Liver (tissue), 8 donors: ENCODE measurements at regions not wholly inside any gene's neighbourhood (a gene's known extent, or its start where the extent isn't known, plus 50 kb on each side); places are given as distances from the start of the nearest gene placed in this dataset.

Source experiments
- DNase-seq: peaks from one replicate; pipeline ENCODE4 v3.0.0-alpha.2; 2017; ENCODE audit warnings: low spot score
- H3K27ac ChIP-seq, 2 donors: one replicate each; pipeline ENCODE4 v1.7.0; 2013; ENCODE audit warnings: inconsistent platforms in 2 of 2, low read length in 2 of 2, control low read depth in 1 of 2, low read depth in 1 of 2, mild to moderate bottlenecking in 1 of 2
- H3K27me3 ChIP-seq, 4 donors: one replicate each; pipeline versions ENCODE4 v1.6.1 to v1.7.0; 2013; ENCODE audit warnings: low read length in 3 of 4, inconsistent platforms in 1 of 4, mild to moderate bottlenecking in 1 of 4, moderate library complexity in 1 of 4; ENCODE audit not compliant: control insufficient read depth in 4 of 4, insufficient read depth in 4 of 4
- H3K36me3 ChIP-seq, 4 donors: one replicate each; pipeline versions ENCODE4 v1.6.1 to v1.7.0; 2013; ENCODE audit warnings: low read length in 3 of 4, mild to moderate bottlenecking in 3 of 4, low read depth in 1 of 4, moderate library complexity in 1 of 4; ENCODE audit not compliant: control insufficient read depth in 4 of 4, insufficient read depth in 3 of 4
- H3K4me1 ChIP-seq, 4 donors: one replicate each; pipeline versions ENCODE4 v1.6.1 to v1.7.0; 2013; ENCODE audit warnings: low read length in 3 of 4, mild to moderate bottlenecking in 3 of 4, moderate library complexity in 1 of 4; ENCODE audit not compliant: control insufficient read depth in 4 of 4, insufficient read depth in 4 of 4
- H3K4me3 ChIP-seq, 3 donors: one replicate each; pipeline versions ENCODE4 v1.6.1 to v1.7.0; 2013; ENCODE audit warnings: low read length in 3 of 3, control low read depth in 1 of 3, low read depth in 1 of 3, mild to moderate bottlenecking in 1 of 3
- H3K9ac ChIP-seq, 2 donors: one replicate each; pipeline ENCODE4 v1.7.0; 2013; ENCODE audit warnings: low read length in 2 of 2, mild to moderate bottlenecking in 2 of 2, moderate library complexity in 2 of 2, control low read depth in 1 of 2, low read depth in 1 of 2
- H3K9me3 ChIP-seq, 4 donors: one replicate each; pipeline versions ENCODE4 v1.6.1 to v1.7.0; 2013; ENCODE audit warnings: low read length in 3 of 4; ENCODE audit not compliant: control insufficient read depth in 4 of 4
- CTCF ChIP-seq: fragments of 150-350 bp; IDR thresholded peaks from 2 replicates; pipeline ENCODE4 v1.5.1; 2017; ENCODE audit warnings: improper control_type of control experiment, low read depth, low read length; ENCODE audit not compliant: missing input control
- EGR1 ChIP-seq, 2 donors: IDR thresholded peaks; 2 replicates each; pipeline ENCODE4 v1.6.1; 2016 to 2018; ENCODE audit warnings: antibody characterized with exemption in 2 of 2, low read depth in 2 of 2
- FOXA1 ChIP-seq: IDR thresholded peaks from 2 replicates; pipeline ENCODE4 v1.6.1; 2016; ENCODE audit warnings: antibody characterized with exemption
- FOXA2 ChIP-seq: IDR thresholded peaks from 2 replicates; pipeline ENCODE4 v1.6.1; 2016; ENCODE audit warnings: antibody characterized with exemption
- GABPA ChIP-seq, 2 donors: IDR thresholded peaks in 1 of 2; conservative IDR thresholded peaks in 1 of 2; 2 replicates each; pipeline ENCODE4 v1.6.1; 2016; ENCODE audit warnings: antibody characterized with exemption in 2 of 2, mild to moderate bottlenecking in 1 of 2, moderate library complexity in 1 of 2
- HNF4A ChIP-seq, 2 donors: conservative IDR thresholded peaks; 2 replicates each; pipeline ENCODE4 v1.6.1; 2016; ENCODE audit warnings: antibody characterized with exemption in 2 of 2, mild to moderate bottlenecking in 2 of 2
- HNF4G ChIP-seq: IDR thresholded peaks from 2 replicates; pipeline ENCODE4 v1.6.1; 2016; ENCODE audit warnings: antibody characterized with exemption
- JUND ChIP-seq, 2 donors: IDR thresholded peaks; 2 replicates each; pipeline ENCODE4 v1.6.1; 2016; ENCODE audit warnings: antibody characterized with exemption in 2 of 2
- NR2F2 ChIP-seq: IDR thresholded peaks from 2 replicates; pipeline ENCODE4 v1.6.1; 2016; ENCODE audit warnings: antibody characterized with exemption
- RAD21 ChIP-seq, 2 donors: IDR thresholded peaks; 2 replicates each; pipeline ENCODE4 v1.6.1; 2016; ENCODE audit warnings: antibody characterized with exemption in 2 of 2, mild to moderate bottlenecking in 2 of 2
- RXRA ChIP-seq, 2 donors: IDR thresholded peaks; 2 replicates each; pipeline ENCODE4 v1.6.1; 2017 to 2018; ENCODE audit warnings: antibody characterized with exemption in 2 of 2, mild to moderate bottlenecking in 1 of 2
- SP1 ChIP-seq: IDR thresholded peaks from 2 replicates; pipeline ENCODE4 v1.6.1; 2018; ENCODE audit warnings: antibody characterized with exemption, mild to moderate bottlenecking
- TAF1 ChIP-seq: conservative IDR thresholded peaks from 2 replicates; pipeline ENCODE4 v1.6.1; 2016; ENCODE audit warnings: antibody characterized with exemption, mild to moderate bottlenecking
- YY1 ChIP-seq: IDR thresholded peaks from 2 replicates; pipeline ENCODE4 v1.6.1; 2016; ENCODE audit warnings: antibody characterized with exemption, mild to moderate bottlenecking
- ZBTB33 ChIP-seq: IDR thresholded peaks from 2 replicates; pipeline ENCODE4 v1.6.1; 2016; ENCODE audit warnings: antibody characterized with exemption
- WGBS: extraction: QIAGEN DNeasy Blood & Tissue Kit; methylation state at CpG from one replicate; pipeline ENCODE4 v1.1.7; 2013; 5-methylcytosine and 5-hydroxymethylcytosine counted together
- TF ChIP-seq, protein P1 (sequence below): IDR thresholded peaks from 2 replicates; pipeline ENCODE4 v1.6.1; 2016; ENCODE audit warnings: antibody characterized with exemption
- TF ChIP-seq, protein P2 (sequence below): IDR thresholded peaks from 2 replicates; pipeline ENCODE4 v1.6.1; 2016; ENCODE audit warnings: antibody characterized with exemption
- TF ChIP-seq, protein P3 (sequence below): IDR thresholded peaks from 2 replicates; pipeline ENCODE4 v1.6.1; 2016; ENCODE audit warnings: antibody characterized with exemption, mild to moderate bottlenecking
- donor health status: healthy.
- donor health status: healthy.
- donor health status: healthy.
- donor health status: healthy.
- donor health status: healthy.

DNA sequence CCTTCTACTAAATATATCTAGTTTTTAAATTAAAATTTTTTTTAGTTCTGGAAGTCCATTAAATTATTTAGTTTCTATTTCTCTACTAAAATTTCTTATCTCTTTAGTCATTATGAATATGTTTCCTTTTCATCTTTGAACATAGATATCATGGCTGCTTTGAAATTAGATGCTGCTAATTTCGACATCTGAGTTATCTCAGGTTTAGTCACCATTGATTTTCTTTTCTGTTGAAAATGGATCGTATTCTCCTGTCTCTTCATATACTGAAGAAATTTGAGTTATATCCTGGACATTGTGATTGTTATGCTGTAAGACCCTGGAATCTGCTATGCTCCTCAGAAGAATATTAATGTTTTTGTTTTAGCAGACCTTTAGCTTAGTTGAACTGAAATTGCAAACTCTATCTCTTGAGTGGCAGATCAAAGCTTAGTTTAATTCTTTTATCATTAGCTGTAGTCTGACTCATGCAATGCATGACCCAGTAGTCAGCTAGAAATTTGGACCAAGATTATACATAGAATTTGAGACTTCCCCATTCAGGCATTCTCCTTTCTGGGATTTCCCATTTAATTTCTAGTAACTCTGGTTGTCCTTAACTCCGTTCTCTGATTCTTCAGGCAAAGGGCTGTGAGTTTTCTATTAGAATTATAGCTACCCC, 439.8 kb upstream of the IL12A start:
- no peak overlapping the region for H3K4me3 ChIP-seq
- WGBS: 72% methylated on average over 3 of the region's 3 CpGs
- no peaks in the 10 kb centered on the region for H3K27me3 ChIP-seq
- no peaks in the 10 kb centered on the region for H3K36me3 ChIP-seq
- H3K9ac ChIP-seq: no peak overlapping the region
- peaks cover 0 to 6% (median 0%) of the 10 kb centered on the region in 4 donors for H3K9me3 ChIP-seq
- H3K27ac ChIP-seq: no peak overlapping the region
- TF ChIP-seq, protein P1, sequence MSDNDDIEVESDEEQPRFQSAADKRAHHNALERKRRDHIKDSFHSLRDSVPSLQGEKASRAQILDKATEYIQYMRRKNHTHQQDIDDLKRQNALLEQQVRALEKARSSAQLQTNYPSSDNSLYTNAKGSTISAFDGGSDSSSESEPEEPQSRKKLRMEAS: no peak
- no peak for TF ChIP-seq FOXA1
- TF ChIP-seq HNF4G: no peak
- TF ChIP-seq RAD21 (IDR thresholded peaks at IDR 0.05): no peak
- no peak for TF ChIP-seq NR2F2
- no peak for TF ChIP-seq CTCF
- no peak for TF ChIP-seq GABPA (IDR thresholded peaks at IDR 0.05 in 1 of 2, conservative IDR thresholded peaks at IDR 0.05 in 1 of 2)
- no peak for TF ChIP-seq ZBTB33
- no peak for TF ChIP-seq YY1
- TF ChIP-seq, protein P2, sequence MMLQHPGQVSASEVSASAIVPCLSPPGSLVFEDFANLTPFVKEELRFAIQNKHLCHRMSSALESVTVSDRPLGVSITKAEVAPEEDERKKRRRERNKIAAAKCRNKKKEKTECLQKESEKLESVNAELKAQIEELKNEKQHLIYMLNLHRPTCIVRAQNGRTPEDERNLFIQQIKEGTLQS: no peak
- no peak for TF ChIP-seq EGR1 (IDR thresholded peaks at IDR 0.05; ENCODE audit: low read depth in 2 of 2)
- no peak for TF ChIP-seq JUND (IDR thresholded peaks at IDR 0.05)
- no peak for TF ChIP-seq HNF4A (conservative IDR thresholded peaks at IDR 0.05)
- TF ChIP-seq RXRA (IDR thresholded peaks at IDR 0.05): no peak
- no peaks in the 10 kb centered on the region for H3K4me1 ChIP-seq
- no peak for DNase-seq

GRCh38 chr3:159555205-159555604, 433.4 kb upstream of the IL12A start:
- H3K27me3 ChIP-seq: no peaks in the 10 kb centered on the region
- no peak overlapping the region for H3K9ac ChIP-seq
- no peaks in the 10 kb centered on the region for H3K9me3 ChIP-seq
- no peak overlapping the region for H3K27ac ChIP-seq
- H3K36me3 ChIP-seq: no peaks in the 10 kb centered on the region
- H3K4me1 ChIP-seq: no peaks in the 10 kb centered on the region
- no peak for TF ChIP-seq FOXA2
- TF ChIP-seq HNF4A (conservative IDR thresholded peaks at IDR 0.05): no peak
- TF ChIP-seq RXRA (IDR thresholded peaks at IDR 0.05): no peak
- no peak for TF ChIP-seq TAF1
- no peak for TF ChIP-seq HNF4G
- no peak for TF ChIP-seq NR2F2
- TF ChIP-seq, protein P2: no peak
- TF ChIP-seq FOXA1: no peak
- TF ChIP-seq RAD21 (IDR thresholded peaks at IDR 0.05): no peak
- TF ChIP-seq ZBTB33: no peak
- no peak for TF ChIP-seq YY1
- TF ChIP-seq, protein P3, sequence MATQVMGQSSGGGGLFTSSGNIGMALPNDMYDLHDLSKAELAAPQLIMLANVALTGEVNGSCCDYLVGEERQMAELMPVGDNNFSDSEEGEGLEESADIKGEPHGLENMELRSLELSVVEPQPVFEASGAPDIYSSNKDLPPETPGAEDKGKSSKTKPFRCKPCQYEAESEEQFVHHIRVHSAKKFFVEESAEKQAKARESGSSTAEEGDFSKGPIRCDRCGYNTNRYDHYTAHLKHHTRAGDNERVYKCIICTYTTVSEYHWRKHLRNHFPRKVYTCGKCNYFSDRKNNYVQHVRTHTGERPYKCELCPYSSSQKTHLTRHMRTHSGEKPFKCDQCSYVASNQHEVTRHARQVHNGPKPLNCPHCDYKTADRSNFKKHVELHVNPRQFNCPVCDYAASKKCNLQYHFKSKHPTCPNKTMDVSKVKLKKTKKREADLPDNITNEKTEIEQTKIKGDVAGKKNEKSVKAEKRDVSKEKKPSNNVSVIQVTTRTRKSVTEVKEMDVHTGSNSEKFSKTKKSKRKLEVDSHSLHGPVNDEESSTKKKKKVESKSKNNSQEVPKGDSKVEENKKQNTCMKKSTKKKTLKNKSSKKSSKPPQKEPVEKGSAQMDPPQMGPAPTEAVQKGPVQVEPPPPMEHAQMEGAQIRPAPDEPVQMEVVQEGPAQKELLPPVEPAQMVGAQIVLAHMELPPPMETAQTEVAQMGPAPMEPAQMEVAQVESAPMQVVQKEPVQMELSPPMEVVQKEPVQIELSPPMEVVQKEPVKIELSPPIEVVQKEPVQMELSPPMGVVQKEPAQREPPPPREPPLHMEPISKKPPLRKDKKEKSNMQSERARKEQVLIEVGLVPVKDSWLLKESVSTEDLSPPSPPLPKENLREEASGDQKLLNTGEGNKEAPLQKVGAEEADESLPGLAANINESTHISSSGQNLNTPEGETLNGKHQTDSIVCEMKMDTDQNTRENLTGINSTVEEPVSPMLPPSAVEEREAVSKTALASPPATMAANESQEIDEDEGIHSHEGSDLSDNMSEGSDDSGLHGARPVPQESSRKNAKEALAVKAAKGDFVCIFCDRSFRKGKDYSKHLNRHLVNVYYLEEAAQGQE: no peak
- no peak for TF ChIP-seq SP1
- TF ChIP-seq GABPA (IDR thresholded peaks at IDR 0.05 in 1 of 2, conservative IDR thresholded peaks at IDR 0.05 in 1 of 2): no peak
- TF ChIP-seq, protein P1: no peak
- TF ChIP-seq JUND (IDR thresholded peaks at IDR 0.05): no peak
- no peak for DNase-seq
- H3K4me3 ChIP-seq: no peak overlapping the region
